CD14-positive monocyte (primary cell): ENCODE measurements at regions not wholly inside any gene's neighbourhood (a gene's known extent, or its start where the extent isn't known, plus 50 kb on each side); places are given as distances from the start of the nearest gene placed in this dataset.
"Not testable (repeated sequence)": the region's sequence is repeated elsewhere in the genome, so short reads cannot be mapped to it uniquely, and the experiment has no call there.

ENCODE experiments used
- DNase-seq, 3 donors: peaks; one replicate each; pipeline ENCODE4 v3.0.0-alpha.2; 2011 to 2022
- H2AFZ ChIP-seq: 2 replicates; pipeline ENCODE4 v1.6.0; 2012; ENCODE audit warnings: mild to moderate bottlenecking, low read depth, low read length, inconsistent platforms; ENCODE audit not compliant: insufficient read depth, poor library complexity, severe bottlenecking
- H3K27ac ChIP-seq, 2 donors: 1 replicate in 1 of 2; 2 replicates in 1 of 2; pipeline ENCODE4 v1.5.1; 2012 to 2013; ENCODE audit warnings: low read length in 2 of 2, control low read depth in 1 of 2, inconsistent platforms in 1 of 2, low read depth in 1 of 2, mild to moderate bottlenecking in 1 of 2
- H3K27me3 ChIP-seq, 2 donors: one replicate each; pipeline versions ENCODE4 v1.6.0 to v1.6.1; 2011 to 2013; ENCODE audit warnings: low read length in 2 of 2; ENCODE audit not compliant: control insufficient read depth in 2 of 2, insufficient read depth in 2 of 2
- H3K36me3 ChIP-seq, 2 donors: replicated peaks in 1 of 2; 1 replicate in 1 of 2; 2 replicates in 1 of 2; pipeline versions ENCODE4 v1.5.1 to v1.6.1; 2012 to 2013; ENCODE audit warnings: low read length in 2 of 2, control low read depth in 1 of 2, inconsistent platforms in 1 of 2, mild to moderate bottlenecking in 1 of 2; ENCODE audit not compliant: insufficient read depth in 2 of 2, control insufficient read depth in 1 of 2
- H3K4me1 ChIP-seq, 2 donors: 1 replicate in 1 of 2; 2 replicates in 1 of 2; pipeline versions ENCODE4 v1.5.1 to v1.6.1; 2012 to 2013; ENCODE audit warnings: low read length in 2 of 2, control low read depth in 1 of 2, inconsistent platforms in 1 of 2, mild to moderate bottlenecking in 1 of 2, moderate library complexity in 1 of 2; ENCODE audit not compliant: insufficient read depth in 2 of 2, control insufficient read depth in 1 of 2
- H3K4me2 ChIP-seq: replicated peaks from 2 replicates; pipeline ENCODE3; 2012; ENCODE audit warnings: low read length, moderate library complexity, mild to moderate bottlenecking; ENCODE audit not compliant: poor library complexity, severe bottlenecking; ENCODE audit errors: extremely low read depth
- H3K4me3 ChIP-seq, 3 experiments: fragments of 200-600 bp in 1 of 3; sonication (generic) in 1 of 3; replicated peaks in 1 of 3; 1 replicate in 2 of 3; 2 replicates in 1 of 3; pipeline ENCODE4 v1.5.1; 2011 to 2013; ENCODE audit warnings: low read length in 3 of 3, mild to moderate bottlenecking in 3 of 3, control low read depth in 2 of 3, low read depth in 2 of 3, inconsistent platforms in 1 of 3, moderate library complexity in 1 of 3
- H3K79me2 ChIP-seq: 2 replicates; pipeline ENCODE4 v1.6.0; 2012; ENCODE audit warnings: mild to moderate bottlenecking, control low read depth, inconsistent platforms, low read length, moderate library complexity; ENCODE audit not compliant: insufficient read depth
- H3K9ac ChIP-seq: 2 replicates; pipeline ENCODE4 v1.6.0; 2017; ENCODE audit warnings: low read length, mild to moderate bottlenecking; ENCODE audit not compliant: insufficient read depth, poor library complexity, severe bottlenecking
- H3K9me3 ChIP-seq, 2 donors: replicated peaks in 1 of 2; 1 replicate in 1 of 2; 2 replicates in 1 of 2; pipeline versions ENCODE4 v1.5.1 to v1.6.1; 2012 to 2013; ENCODE audit warnings: low read length in 2 of 2, control low read depth in 1 of 2; ENCODE audit not compliant: control insufficient read depth in 1 of 2, insufficient read depth in 1 of 2
- H4K20me1 ChIP-seq: 2 replicates; pipeline ENCODE4 v1.6.0; 2012; ENCODE audit warnings: mild to moderate bottlenecking, low read length, control low read depth, moderate library complexity; ENCODE audit not compliant: insufficient read depth
- H3K27ac Mint-ChIP-seq, 7 donors: one replicate each; pipeline ENCODE4 v1.8.0; 2020; ENCODE audit warnings: mild to moderate bottlenecking in 7 of 7, mixed read lengths in 7 of 7, moderate library complexity in 6 of 7, inconsistent platforms in 2 of 7
- H3K27me3 Mint-ChIP-seq, 3 donors: one replicate each; pipeline ENCODE4 v1.8.0; 2021 to 2022; ENCODE audit warnings: low read depth in 3 of 3, mild to moderate bottlenecking in 3 of 3, mixed read lengths in 3 of 3, moderate library complexity in 3 of 3, inconsistent platforms in 1 of 3
- H3K36me3 Mint-ChIP-seq, 2 donors: one replicate each; pipeline ENCODE4 v1.8.0; 2020; ENCODE audit warnings: mixed read lengths in 2 of 2, inconsistent platforms in 1 of 2, mild to moderate bottlenecking in 1 of 2
- H3K4me1 Mint-ChIP-seq: one replicate; pipeline ENCODE4 v1.8.0; 2020; ENCODE audit warnings: mild to moderate bottlenecking, mixed read lengths
- H3K4me3 Mint-ChIP-seq, 2 donors: one replicate each; pipeline ENCODE4 v1.8.0; 2020; ENCODE audit warnings: mild to moderate bottlenecking in 2 of 2, mixed read lengths in 2 of 2, moderate library complexity in 1 of 2
- H3K9me3 Mint-ChIP-seq, 7 donors: one replicate each; pipeline ENCODE4 v1.8.0; 2020 to 2022; ENCODE audit warnings: mixed read lengths in 7 of 7, mild to moderate bottlenecking in 6 of 7, moderate library complexity in 6 of 7, inconsistent platforms in 2 of 7
- WGBS: methylation state at CpG from one replicate; pipeline ENCODE4 v1.1.5; 2013; ENCODE audit warnings: missing lambda C conversion rate; ENCODE audit not compliant: insufficient coverage; 5-methylcytosine and 5-hydroxymethylcytosine counted together
- intact Hi-C, 2 donors: fragments of 100-400 bp; cut with micrococcal nuclease; formaldehyde crosslinking; loops; one replicate each; pipeline versions ENCODE4 v1.15.0 to v1.15.1; 2023
- TF ChIP-seq, protein P1 (sequence below): fragments of 200-600 bp; IDR thresholded peaks from one replicate; pipeline ENCODE4 v1.8.0; 2022; ENCODE audit warnings: antibody characterized with exemption, mild to moderate bottlenecking

DNA sequence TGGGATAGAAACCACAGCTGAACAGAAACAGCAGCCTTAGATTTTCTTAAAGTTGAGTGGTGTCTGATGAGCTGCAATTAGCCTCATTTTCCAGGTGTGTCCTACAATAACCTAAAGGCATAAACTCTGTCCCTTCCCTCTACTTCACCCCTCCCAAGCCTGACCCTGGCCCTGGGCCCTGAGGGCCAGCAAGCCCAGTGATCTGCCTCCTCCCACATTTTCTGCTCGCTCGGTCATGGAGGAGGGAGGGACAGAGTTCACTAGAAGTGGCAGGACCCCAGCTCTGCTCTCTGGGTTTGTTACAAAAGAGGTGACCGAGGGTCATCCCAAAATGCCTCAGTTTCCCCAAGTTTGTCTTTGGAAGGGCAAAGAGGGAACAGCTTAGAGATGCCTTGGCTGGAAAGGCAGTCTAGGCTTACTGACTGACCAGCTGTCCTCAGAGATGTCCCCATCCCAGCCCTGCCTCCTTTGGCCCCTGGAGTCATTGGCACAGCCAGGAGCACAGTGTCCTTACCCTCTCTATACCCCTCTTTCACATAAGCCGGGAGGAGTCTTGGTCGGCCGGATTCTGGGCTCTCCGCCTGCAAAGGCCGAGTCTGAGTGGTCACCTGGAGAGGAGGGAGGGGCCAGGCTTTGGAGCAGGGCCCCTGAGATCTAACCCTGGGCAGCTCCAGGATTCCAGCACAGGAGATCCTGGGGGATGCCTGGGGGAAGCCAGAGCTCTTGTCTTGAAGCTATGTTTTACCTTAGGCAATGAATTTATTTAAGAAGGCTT, 172.7 kb downstream of the PTPRU start:
- DNase-seq: no peak
- H4K20me1 ChIP-seq: no peaks in the 10 kb centered on the region

DNA sequence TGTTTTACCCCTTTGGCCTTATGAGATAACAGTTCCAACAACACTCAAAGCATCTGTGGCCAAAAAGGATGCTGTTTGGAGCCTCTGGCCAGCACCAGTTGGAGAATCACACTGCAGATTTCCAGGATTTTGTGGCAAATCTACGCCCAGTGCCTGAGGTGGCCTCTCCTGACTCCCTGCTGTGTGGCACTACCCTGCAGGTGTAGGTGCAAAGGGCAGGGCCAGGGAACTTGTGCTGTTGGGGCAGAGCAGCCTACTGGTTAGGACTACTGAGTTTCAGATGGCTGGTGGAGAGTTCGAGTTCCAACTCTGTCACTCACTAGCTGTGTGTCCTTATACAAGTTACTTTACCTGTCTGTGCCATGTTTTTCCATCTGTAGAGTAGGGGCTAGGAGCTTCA, 170.5 kb downstream of the PTPRU start:
- Mint-ChIP-seq H3K9me3 (peaks cover 2 to 6% (median 3%) of the 10 kb centered on the region in 7 donors), H3K36me3 (no peaks in the 10 kb centered on the region), H3K4me1 (no peaks in the 10 kb centered on the region), H3K4me3 (no peak overlapping the region), H3K27me3 (peaks cover 2 to 17% (median 2%) of the 10 kb centered on the region in 3 donors), H3K27ac (no peak overlapping the region)
- 78% methylated on average over 1 of the region's 2 CpGs for WGBS
- Histone ChIP-seq H3K9me3 (no peaks in the 10 kb centered on the region), H3K27ac (no peak overlapping the region), H4K20me1 (no peaks in the 10 kb centered on the region), H2AFZ (no peak overlapping the region), H3K36me3 (no peaks in the 10 kb centered on the region), H3K4me1 (no peaks in the 10 kb centered on the region), H3K79me2 (no peaks in the 10 kb centered on the region), H3K9ac (no peak overlapping the region), H3K27me3 (no peaks in the 10 kb centered on the region), H3K4me3 (no peak overlapping the region), H3K4me2 (no peak overlapping the region)
- TF ChIP-seq, protein P1, sequence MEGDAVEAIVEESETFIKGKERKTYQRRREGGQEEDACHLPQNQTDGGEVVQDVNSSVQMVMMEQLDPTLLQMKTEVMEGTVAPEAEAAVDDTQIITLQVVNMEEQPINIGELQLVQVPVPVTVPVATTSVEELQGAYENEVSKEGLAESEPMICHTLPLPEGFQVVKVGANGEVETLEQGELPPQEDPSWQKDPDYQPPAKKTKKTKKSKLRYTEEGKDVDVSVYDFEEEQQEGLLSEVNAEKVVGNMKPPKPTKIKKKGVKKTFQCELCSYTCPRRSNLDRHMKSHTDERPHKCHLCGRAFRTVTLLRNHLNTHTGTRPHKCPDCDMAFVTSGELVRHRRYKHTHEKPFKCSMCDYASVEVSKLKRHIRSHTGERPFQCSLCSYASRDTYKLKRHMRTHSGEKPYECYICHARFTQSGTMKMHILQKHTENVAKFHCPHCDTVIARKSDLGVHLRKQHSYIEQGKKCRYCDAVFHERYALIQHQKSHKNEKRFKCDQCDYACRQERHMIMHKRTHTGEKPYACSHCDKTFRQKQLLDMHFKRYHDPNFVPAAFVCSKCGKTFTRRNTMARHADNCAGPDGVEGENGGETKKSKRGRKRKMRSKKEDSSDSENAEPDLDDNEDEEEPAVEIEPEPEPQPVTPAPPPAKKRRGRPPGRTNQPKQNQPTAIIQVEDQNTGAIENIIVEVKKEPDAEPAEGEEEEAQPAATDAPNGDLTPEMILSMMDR: no peak
- DNase-seq: no peak
- intact Hi-C loops: no loop called here

More for the DNA sequence above, 172.7 kb downstream of the PTPRU start:
- TF ChIP-seq, protein P1: no peak
- Histone ChIP-seq H3K27me3 (no peaks in the 10 kb centered on the region), H2AFZ (no peak overlapping the region), H3K9me3 (no peaks in the 10 kb centered on the region), H3K36me3 (no peaks in the 10 kb centered on the region), H3K4me1 (no peaks in the 10 kb centered on the region), H3K9ac (no peak overlapping the region), H3K4me2 (no peak overlapping the region), H3K27ac (no peak overlapping the region), H3K79me2 (no peaks in the 10 kb centered on the region), H3K4me3 (no peak overlapping the region)
- 79% methylated on average over 6 of the region's 8 CpGs for WGBS
- peaks cover 3 to 7% (median 3%) of the 10 kb centered on the region in 3 donors for H3K27me3 Mint-ChIP-seq
- no peak overlapping the region for H3K27ac Mint-ChIP-seq
- H3K36me3 Mint-ChIP-seq: no peaks in the 10 kb centered on the region
- no peaks in the 10 kb centered on the region for H3K4me1 Mint-ChIP-seq
- H3K9me3 Mint-ChIP-seq: peaks cover 0 to 6% (median 3%) of the 10 kb centered on the region in 7 donors
- intact Hi-C loops: no loop called here
- H3K4me3 Mint-ChIP-seq: no peak overlapping the region

DNA sequence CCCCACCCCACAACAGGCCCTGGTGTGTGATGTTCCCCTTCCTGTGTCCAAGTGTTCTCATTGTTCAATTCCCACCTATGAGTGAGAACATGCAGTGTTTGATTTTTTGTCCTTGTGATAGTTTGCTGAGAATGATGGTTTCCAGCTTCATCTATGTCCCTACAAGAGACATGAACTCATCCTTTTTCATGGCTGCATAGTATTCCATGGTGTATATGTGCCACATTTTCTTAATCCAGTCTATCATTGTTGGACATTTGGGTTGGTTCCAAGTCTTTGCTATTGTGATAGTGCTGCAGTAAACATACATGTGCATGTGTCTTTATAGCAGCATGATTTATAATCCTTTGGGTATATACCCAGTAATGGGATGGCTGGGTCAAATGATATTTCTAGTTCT, 163.9 kb downstream of the PTPRU start:
- intact Hi-C loops, H3K4me2 ChIP-seq, H3K4me1 Mint-ChIP-seq, H3K27ac Mint-ChIP-seq, H3K36me3 Mint-ChIP-seq, H3K4me3 ChIP-seq, H2AFZ ChIP-seq, H4K20me1 ChIP-seq, H3K27me3 ChIP-seq, H3K27ac ChIP-seq, H3K79me2 ChIP-seq, H3K9ac ChIP-seq, H3K9me3 ChIP-seq, DNase-seq, H3K4me1 ChIP-seq, H3K4me3 Mint-ChIP-seq, H3K36me3 ChIP-seq: not testable (repeated sequence)
- H3K9me3 Mint-ChIP-seq: peaks cover 6 to 15% (median 10%) of the 10 kb centered on the region in 7 donors
- peaks cover 2 to 17% (median 3%) of the 10 kb centered on the region in 3 donors for H3K27me3 Mint-ChIP-seq
